HepG2 (cell line): ENCODE measurements at regions not wholly inside any gene's neighbourhood (a gene's known extent, or its start where the extent isn't known, plus 50 kb on each side); places are given as distances from the start of the nearest gene placed in this dataset.

Experiments
- ATAC-seq: fragments of 200-7000 bp; cut with Tn5 transposase; 3 replicates; pipeline ENCODE4 v1.9.1; 2020; ENCODE audit warnings: mild to moderate bottlenecking, moderate library complexity
- BruUV-seq: library from RNA; stranded (reverse); fragments of 400-500 nt; replicated peaks from 2 replicates; lab custom pipeline; 2021; lab: Mats Ljungman, UMichigan
- CTCF ChIA-PET: fragments of 300-600 bp; formaldehyde crosslinking; extraction: SDS; loops from one replicate; lab custom pipeline; 2021; ENCODE audit warnings: low total read pairs, inconsistent platforms, low intra/inter-chr PET ratio; lab: Yijun Ruan, JAX
- POLR2A ChIA-PET: fragments of 350-600 bp; sonication (Branson Sonifier 250); formaldehyde crosslinking; loops from one replicate; lab custom pipeline; 2020; ENCODE audit warnings: antibody characterized with exemption, inconsistent platforms; lab: Yijun Ruan, JAX
- DNase-seq: peaks from one replicate; pipeline ENCODE4 v3.0.0-alpha.2; 2015; ENCODE audit warnings: low spot score
- FAIRE-seq: peaks from 3 replicates; lab custom pipeline; 2011; peaks lifted over from hg19 to GRCh38; lab: Jason Lieb, UNC
- H2AFZ ChIP-seq: one replicate; pipeline ENCODE4 v1.6.1; 2011; ENCODE audit warnings: low read length, inconsistent platforms
- H3K27ac ChIP-seq: fragments of 300-600 bp; 3 replicates; pipeline ENCODE4 v1.8.0; 2011; ENCODE audit warnings: mixed run types, mild to moderate bottlenecking, mixed read lengths, low read length, inconsistent platforms; ENCODE audit not compliant: insufficient read depth; ENCODE audit errors: extremely low read length
- H3K27me3 ChIP-seq, 2 experiments: fragments of 200-600 bp in 1 of 2; 2 replicates in 1 of 2; 3 replicates in 1 of 2; pipeline versions ENCODE4 v1.6.0 to v1.8.0; 2011; ENCODE audit warnings: low read length in 2 of 2, mild to moderate bottlenecking in 2 of 2, moderate library complexity in 2 of 2, inconsistent platforms in 1 of 2; ENCODE audit not compliant: insufficient read depth in 2 of 2, control insufficient read depth in 1 of 2
- H3K36me3 ChIP-seq, 2 experiments: fragments of 200-600 bp in 1 of 2; replicated peaks in 1 of 2; 2 replicates in 1 of 2; 3 replicates in 1 of 2; pipeline versions ENCODE4 v1.5.1 to v1.8.0; 2011; ENCODE audit warnings: low read length in 2 of 2, inconsistent platforms in 1 of 2; ENCODE audit not compliant: insufficient read depth in 2 of 2, control insufficient read depth in 1 of 2
- H3K4me1 ChIP-seq: 2 replicates; pipeline ENCODE4 v1.5.1; 2012; ENCODE audit warnings: low read length, inconsistent platforms; ENCODE audit not compliant: insufficient read depth
- H3K4me2 ChIP-seq: 2 replicates; pipeline ENCODE4 v1.6.0; 2011; ENCODE audit warnings: low read depth, low read length, inconsistent platforms
- H3K4me3 ChIP-seq, 3 experiments: fragments of 200-600 bp in 1 of 3; sonication (generic), shearing (Covaris generic) in 1 of 3; replicated peaks in 1 of 3; 2 replicates each; pipeline ENCODE4 v1.5.1; 2011 to 2016; ENCODE audit warnings: low read length in 3 of 3, inconsistent platforms in 2 of 3, low read depth in 2 of 3, mild to moderate bottlenecking in 2 of 3, control low read depth in 1 of 3, mixed read lengths in 1 of 3; ENCODE audit not compliant: insufficient read depth in 1 of 3
- H3K79me2 ChIP-seq: one replicate; pipeline ENCODE4 v1.6.1; 2011; ENCODE audit warnings: low read length, inconsistent platforms; ENCODE audit not compliant: insufficient read depth
- H3K9ac ChIP-seq: 2 replicates; pipeline ENCODE4 v1.6.0; 2011; ENCODE audit warnings: mild to moderate bottlenecking, low read depth, low read length, inconsistent platforms; ENCODE audit not compliant: insufficient read depth
- H3K9me3 ChIP-seq: 2 replicates; pipeline ENCODE4 v1.5.1; 2012; ENCODE audit warnings: mild to moderate bottlenecking, low read length
- H4K20me1 ChIP-seq: 2 replicates; pipeline ENCODE4 v1.6.0; 2011; ENCODE audit warnings: inconsistent platforms, mild to moderate bottlenecking, low read length, moderate library complexity; ENCODE audit not compliant: insufficient read depth
- ARID2 ChIP-seq: sonication (generic); formaldehyde crosslinking; IDR thresholded peaks from 2 replicates; pipeline ENCODE4 v1.8.1; 2022; ENCODE audit warnings: mild to moderate bottlenecking, missing genetic modification reagents, borderline replicate concordance
- CHD4 ChIP-seq: fragments of 200-600 bp; sonication (generic); IDR thresholded peaks from 2 replicates; pipeline ENCODE4 v1.7.0; 2017; ENCODE audit warnings: mild to moderate bottlenecking, low read length, borderline replicate concordance
- EZH2 ChIP-seq: conservative IDR thresholded peaks from 2 replicates; pipeline ENCODE4 v1.6.1; 2012; ENCODE audit warnings: mild to moderate bottlenecking, low read depth, low read length, moderate library complexity
- FOSL1 ChIP-seq: sonication (generic); formaldehyde crosslinking; IDR thresholded peaks from 2 replicates; pipeline ENCODE4 v1.9.0; 2021; ENCODE audit warnings: missing genetic modification reagents, borderline replicate concordance
- GATA4 ChIP-seq: sonication (generic); IDR thresholded peaks from 2 replicates; pipeline ENCODE4 v1.6.1; 2016; ENCODE audit warnings: antibody characterized with exemption, low read depth, borderline replicate concordance
- NCOA5 ChIP-seq: sonication (generic); formaldehyde crosslinking; IDR thresholded peaks from 2 replicates; pipeline ENCODE4 v1.4.0; 2020; ENCODE audit warnings: missing genetic modification reagents
- RFX1 ChIP-seq: fragments of 450-650 bp; IDR thresholded peaks from 2 replicates; pipeline ENCODE4 v1.6.1; 2017
- SIX1 ChIP-seq: sonication (generic); formaldehyde crosslinking; IDR thresholded peaks from 2 replicates; pipeline ENCODE4 v1.4.0; 2020; ENCODE audit warnings: missing genetic modification reagents, borderline replicate concordance
- TOE1 ChIP-seq: sonication (generic); formaldehyde crosslinking; IDR thresholded peaks from 2 replicates; pipeline ENCODE4 v1.4.0; 2020; ENCODE audit warnings: mild to moderate bottlenecking, missing genetic modification reagents
- ZNF256 ChIP-seq: sonication (generic); formaldehyde crosslinking; conservative IDR thresholded peaks from 2 replicates; pipeline ENCODE4 v1.4.0; 2020; ENCODE audit warnings: missing genetic modification reagents
- ZNF335 ChIP-seq: sonication (generic); formaldehyde crosslinking; IDR thresholded peaks from 2 replicates; pipeline ENCODE4 v1.4.0; 2020; ENCODE audit warnings: missing genetic modification reagents
- ZNF446 ChIP-seq: sonication (generic); formaldehyde crosslinking; IDR thresholded peaks from 2 replicates; pipeline ENCODE4 v1.5.0; 2020; ENCODE audit warnings: mild to moderate bottlenecking, missing genetic modification reagents
- ZNF713 ChIP-seq: sonication (generic); formaldehyde crosslinking; IDR thresholded peaks from 2 replicates; pipeline ENCODE4 v1.4.0; 2020; ENCODE audit warnings: mild to moderate bottlenecking, missing genetic modification reagents
- WGBS: methylation state at CpG from one replicate; pipeline ENCODE4 v1.1.6; 2017; ENCODE audit warnings: low lambda C conversion rate; 5-methylcytosine and 5-hydroxymethylcytosine counted together
- in situ Hi-C: cut with HindIII; loops from 2 replicates; pipeline ENCODE4 v1.10.0; 2017; ENCODE audit warnings: low pct_unique_long_range_greater_than_20kb; ENCODE audit not compliant: extremely low pct_ligation_motif_present
- intact Hi-C: fragments of 100-400 bp; cut with micrococcal nuclease; formaldehyde crosslinking; loops from one replicate; pipeline ENCODE4 v1.10.0; 2022; ENCODE audit not compliant: unreplicated experiment
- TF ChIP-seq, protein P1 (sequence below): sonication (generic); formaldehyde crosslinking; IDR thresholded peaks from 2 replicates; pipeline ENCODE4 v1.4.0; 2020; ENCODE audit warnings: mild to moderate bottlenecking, missing genetic modification reagents
- TF ChIP-seq, protein P2 (sequence below): sonication (generic); formaldehyde crosslinking; IDR thresholded peaks from 2 replicates; pipeline ENCODE4 v1.4.0; 2020; ENCODE audit warnings: missing genetic modification reagents; ENCODE audit errors: not compliant biosample characterization
- TF ChIP-seq, protein P3 (sequence below): sonication (generic); formaldehyde crosslinking; IDR thresholded peaks from 2 replicates; pipeline ENCODE4 v1.8.1; 2023; ENCODE audit warnings: missing genetic modification reagents, mild to moderate bottlenecking, borderline replicate concordance
- TF ChIP-seq, protein P4 (sequence below), 2 experiments: sonication (generic) in 1 of 2; formaldehyde crosslinking in 1 of 2; IDR thresholded peaks; 2 replicates each; pipeline versions ENCODE4 v1.5.1 to v1.6.1; 2011 to 2020; ENCODE audit warnings: borderline replicate concordance in 1 of 2, low read depth in 1 of 2, low read length in 1 of 2, mild to moderate bottlenecking in 1 of 2, missing genetic modification reagents in 1 of 2, moderate library complexity in 1 of 2

DNA sequence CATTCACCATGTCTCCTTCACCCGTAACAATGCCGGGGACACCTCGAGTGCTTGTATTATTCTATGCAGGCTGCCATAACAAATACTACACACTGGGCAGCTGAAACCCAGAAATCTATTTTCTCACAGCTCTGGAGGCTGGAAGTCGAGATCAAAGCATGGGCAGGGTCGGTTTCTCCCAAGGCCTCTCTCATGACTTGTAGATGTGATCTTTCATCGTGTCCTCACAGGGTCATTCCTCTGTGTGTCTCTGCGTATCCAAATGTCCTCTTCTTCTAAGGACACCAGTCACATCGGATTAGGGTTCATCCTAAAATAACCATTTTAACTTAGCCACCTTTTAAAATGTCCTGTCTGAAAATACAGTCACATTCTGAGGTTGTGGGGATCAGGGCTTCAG is 303.5 kb downstream of the KLF6 start:
- ATAC-seq (no peak), DNase-seq (no peak), FAIRE-seq (no peak)
- no peak overlapping the region for H3K4me2 ChIP-seq
- in situ Hi-C loops = no loop called here
- intact Hi-C loops = no loop called here
- H4K20me1 ChIP-seq = no peaks in the 10 kb centered on the region
- H3K9ac ChIP-seq = no peak overlapping the region
- no peak overlapping the region for H3K27ac ChIP-seq
- no peaks in the 10 kb centered on the region for H3K9me3 ChIP-seq
- no peaks in the 10 kb centered on the region for H3K36me3 ChIP-seq
- BruUV-seq = no TSS peak
- POLR2A ChIA-PET = no interaction called here
- no peaks in the 10 kb centered on the region for H3K79me2 ChIP-seq
- H2AFZ ChIP-seq = no peak overlapping the region
- 18% methylated on average over 8 of the region's 8 CpGs for WGBS
- CTCF ChIA-PET = no interaction called here
- no peaks in the 10 kb centered on the region for H3K4me1 ChIP-seq
- no peak overlapping the region for H3K4me3 ChIP-seq
- TF ChIP-seq CHD4 (no peak), RFX1 (no peak), SIX1 (no peak), ZNF335 (no peak), EZH2 (no peak), ZNF713 (CRISPR knock-in tag) (no peak), ARID2 (no peak), TOE1 (CRISPR knock-in tag) (no peak), FOSL1 (CRISPR knock-in tag) (no peak), GATA4 (no peak), NCOA5 (no peak), ZNF256 (CRISPR knock-in tag) (no peak), ZNF446 (CRISPR knock-in tag) (no peak)
- TF ChIP-seq, protein P1, sequence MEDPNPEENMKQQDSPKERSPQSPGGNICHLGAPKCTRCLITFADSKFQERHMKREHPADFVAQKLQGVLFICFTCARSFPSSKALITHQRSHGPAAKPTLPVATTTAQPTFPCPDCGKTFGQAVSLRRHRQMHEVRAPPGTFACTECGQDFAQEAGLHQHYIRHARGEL (CRISPR knock-in tag) = no peak
- TF ChIP-seq, protein P2, sequence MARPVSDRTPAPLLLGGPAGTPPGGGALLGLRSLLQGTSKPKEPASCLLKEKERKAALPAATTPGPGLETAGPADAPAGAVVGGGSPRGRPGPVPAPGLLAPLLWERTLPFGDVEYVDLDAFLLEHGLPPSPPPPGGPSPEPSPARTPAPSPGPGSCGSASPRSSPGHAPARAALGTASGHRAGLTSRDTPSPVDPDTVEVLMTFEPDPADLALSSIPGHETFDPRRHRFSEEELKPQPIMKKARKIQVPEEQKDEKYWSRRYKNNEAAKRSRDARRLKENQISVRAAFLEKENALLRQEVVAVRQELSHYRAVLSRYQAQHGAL (CRISPR knock-in tag) = no peak
- TF ChIP-seq, protein P3, sequence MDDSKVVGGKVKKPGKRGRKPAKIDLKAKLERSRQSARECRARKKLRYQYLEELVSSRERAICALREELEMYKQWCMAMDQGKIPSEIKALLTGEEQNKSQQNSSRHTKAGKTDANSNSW = no peak
- TF ChIP-seq, protein P4, sequence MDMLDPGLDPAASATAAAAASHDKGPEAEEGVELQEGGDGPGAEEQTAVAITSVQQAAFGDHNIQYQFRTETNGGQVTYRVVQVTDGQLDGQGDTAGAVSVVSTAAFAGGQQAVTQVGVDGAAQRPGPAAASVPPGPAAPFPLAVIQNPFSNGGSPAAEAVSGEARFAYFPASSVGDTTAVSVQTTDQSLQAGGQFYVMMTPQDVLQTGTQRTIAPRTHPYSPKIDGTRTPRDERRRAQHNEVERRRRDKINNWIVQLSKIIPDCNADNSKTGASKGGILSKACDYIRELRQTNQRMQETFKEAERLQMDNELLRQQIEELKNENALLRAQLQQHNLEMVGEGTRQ (IDR thresholded peaks at IDR 0.05; ENCODE audit: low read depth, low read length) = no peak
- TF ChIP-seq, protein P4 (CRISPR knock-in tag; IDR thresholded peaks at IDR 0.05; ENCODE audit: borderline replicate concordance) = no peak
- peaks cover 7 to 47% of the 10 kb centered on the region in 2 experiments; a peak in 4 of 5 replicates for H3K27me3 ChIP-seq
